ENCODE measurements at regions not wholly inside any gene's neighbourhood (a gene's known extent, or its start where the extent isn't known, plus 50 kb on each side); places are given as distances from the start of the nearest gene placed in this dataset.
A peak's percentile ranks its signal among the peaks of the same experiment; 100 is the strongest.

DNA sequence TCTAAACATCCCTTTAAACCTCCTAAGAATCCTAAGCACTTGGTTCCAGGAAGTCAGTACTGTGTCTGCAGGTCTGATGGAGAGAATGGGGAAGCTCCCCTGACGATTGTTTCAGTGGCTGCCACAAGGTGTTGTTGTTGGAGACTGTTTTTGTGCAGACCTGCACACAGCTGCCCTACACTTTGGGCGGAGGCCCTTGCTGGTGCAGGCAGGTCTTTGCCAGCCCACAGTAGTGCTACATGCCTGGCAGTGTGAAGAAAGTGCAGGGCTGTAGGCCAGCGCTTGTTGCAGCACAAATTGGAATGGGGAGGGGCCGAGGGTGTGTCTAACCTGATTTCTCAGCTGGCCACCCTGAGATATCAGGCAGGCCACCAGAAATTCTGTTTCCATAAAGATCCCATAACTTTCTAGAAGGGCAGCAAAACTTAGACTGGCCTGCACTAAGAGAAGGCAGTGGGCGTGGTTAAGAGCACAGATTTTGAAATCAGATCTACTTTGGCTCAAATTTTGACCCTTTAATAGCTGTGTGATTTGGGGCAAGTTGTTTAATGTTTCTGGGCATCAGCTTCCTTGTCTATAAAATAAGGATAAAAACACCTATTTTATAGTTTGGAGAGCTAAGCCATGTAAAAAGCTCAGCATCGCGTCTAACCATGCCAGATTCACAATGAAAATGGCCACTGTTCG is 83.7 kb upstream of the SLC1A4 start:
- no peak overlapping the region for H2AK5ac ChIP-seq (ENCODE audit: insufficient read length, low read length)
- no peaks in the 10 kb centered on the region for H3K79me2 ChIP-seq (ENCODE audit: insufficient read depth, low read length)
- no peak overlapping the region for H2BK12ac ChIP-seq (ENCODE audit: insufficient read length, low read depth, low read length)
- H3K23me2 ChIP-seq (ENCODE audit: insufficient read length, low read depth, low read length, poor library complexity, severe bottlenecking): no peaks in the 10 kb centered on the region
- no peak overlapping the region for H4K5ac ChIP-seq (ENCODE audit: insufficient read length, low read depth, low read length)
- no peak overlapping the region for H3K4ac ChIP-seq (ENCODE audit: low read depth, low read length)
- TF ChIP-seq, protein P1, sequence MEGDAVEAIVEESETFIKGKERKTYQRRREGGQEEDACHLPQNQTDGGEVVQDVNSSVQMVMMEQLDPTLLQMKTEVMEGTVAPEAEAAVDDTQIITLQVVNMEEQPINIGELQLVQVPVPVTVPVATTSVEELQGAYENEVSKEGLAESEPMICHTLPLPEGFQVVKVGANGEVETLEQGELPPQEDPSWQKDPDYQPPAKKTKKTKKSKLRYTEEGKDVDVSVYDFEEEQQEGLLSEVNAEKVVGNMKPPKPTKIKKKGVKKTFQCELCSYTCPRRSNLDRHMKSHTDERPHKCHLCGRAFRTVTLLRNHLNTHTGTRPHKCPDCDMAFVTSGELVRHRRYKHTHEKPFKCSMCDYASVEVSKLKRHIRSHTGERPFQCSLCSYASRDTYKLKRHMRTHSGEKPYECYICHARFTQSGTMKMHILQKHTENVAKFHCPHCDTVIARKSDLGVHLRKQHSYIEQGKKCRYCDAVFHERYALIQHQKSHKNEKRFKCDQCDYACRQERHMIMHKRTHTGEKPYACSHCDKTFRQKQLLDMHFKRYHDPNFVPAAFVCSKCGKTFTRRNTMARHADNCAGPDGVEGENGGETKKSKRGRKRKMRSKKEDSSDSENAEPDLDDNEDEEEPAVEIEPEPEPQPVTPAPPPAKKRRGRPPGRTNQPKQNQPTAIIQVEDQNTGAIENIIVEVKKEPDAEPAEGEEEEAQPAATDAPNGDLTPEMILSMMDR (conservative IDR thresholded peaks at IDR 0.05): no peak
- H3K18ac ChIP-seq (ENCODE audit: insufficient read length, low read depth, low read length): peak overlapping the region; percentile 13
- H4K20me1 ChIP-seq (ENCODE audit: control insufficient read depth, insufficient read depth, insufficient read length): no peaks in the 10 kb centered on the region
- H2AFZ ChIP-seq (ENCODE audit: low read length): no peak overlapping the region
- H2BK120ac ChIP-seq (ENCODE audit: low read depth, low read length, poor library complexity, severe bottlenecking): no peak overlapping the region
- H3K4me2 ChIP-seq (ENCODE audit: insufficient read depth, insufficient read length, low read length): no peak overlapping the region
- no peak overlapping the region for H3K9ac ChIP-seq (ENCODE audit: extremely low read depth, insufficient read length, low read length)
- H4K91ac ChIP-seq (ENCODE audit: insufficient read length, low read depth, low read length): no peak overlapping the region
- H2BK5ac ChIP-seq (ENCODE audit: insufficient read length, low read length): no peak overlapping the region
- no peak overlapping the region for H2BK15ac ChIP-seq (ENCODE audit: low read depth, low read length)
- H3K27ac ChIP-seq (ENCODE audit: insufficient read length, low read depth, low read length): no peak overlapping the region
- H3K56ac ChIP-seq (ENCODE audit: insufficient read length, low read depth, low read length): no peak overlapping the region
- no peaks in the 10 kb centered on the region; the same call in 1 of the 2 replicates for H3K4me1 ChIP-seq (ENCODE audit: insufficient read depth, low read length)
- Mint-ChIP-seq H3K9me3 (no peaks in the 10 kb centered on the region; a peak in 1 of 5 replicates), H3K27me3 (ENCODE audit: low read depth) (peaks cover 3% of the 10 kb centered on the region), H3K27ac (no peak overlapping the region), H3K36me3 (ENCODE audit: insufficient read depth in 1 of 3, low read depth in 3 of 3) (no peaks in the 10 kb centered on the region), H3K4me3 (no peak overlapping the region; a peak in 1 of 5 replicates), H3K4me1 (peaks cover 12 to 23% of the 10 kb centered on the region in 2 experiments)
- no peak overlapping the region for H2BK20ac ChIP-seq (ENCODE audit: low read depth, low read length, poor library complexity, severe bottlenecking)
- DNase-seq: no peak
- 0 out of 2 replicates have a peak overlapping the region, but pooled peaks have one; percentile 57 for H3K14ac ChIP-seq (ENCODE audit: insufficient read depth, low read length)
- H4K8ac ChIP-seq (replicated peaks; ENCODE audit: insufficient read length, low read depth, low read length): no peak overlapping the region
- H3K9me3 ChIP-seq (ENCODE audit: control insufficient read depth, low read depth, low read length): no peaks in the 10 kb centered on the region
- no peak overlapping the region for H3T11ph ChIP-seq (ENCODE audit: low read length)
- no peak overlapping the region for H3K23ac ChIP-seq (ENCODE audit: insufficient read length, low read depth, low read length)
- H3K27me3 ChIP-seq (ENCODE audit: insufficient read depth, low read length): no peaks in the 10 kb centered on the region
- no CpG with 5 or more reads among the region's 8 CpGs for WGBS (ENCODE audit: extremely low coverage, insufficient read length, low lambda C conversion rate)
- H3K79me1 ChIP-seq (ENCODE audit: insufficient read depth, low read depth, low read length, poor library complexity, severe bottlenecking): no peaks in the 10 kb centered on the region

All from H9 (cell line).